Activated CD4-positive, CD25-positive, alpha-beta regulatory T cell treated with anti-CD3 and anti-CD28 coated beads, Interleukin-2, amount 50 U/mL, for 24 hours (primary cell): ENCODE measurements at regions not wholly inside any gene's neighbourhood (a gene's known extent, or its start where the extent isn't known, plus 50 kb on each side); places are given as distances from the start of the nearest gene placed in this dataset.

Source experiments
- ATAC-seq, 2 donors: fragments of 150-1000 bp; cut with Tn5 transposase; one replicate each; pipeline ENCODE4 v1.10.0; 2021; ENCODE audit warnings: mild to moderate bottlenecking in 1 of 2, moderate library complexity in 1 of 2

DNA sequence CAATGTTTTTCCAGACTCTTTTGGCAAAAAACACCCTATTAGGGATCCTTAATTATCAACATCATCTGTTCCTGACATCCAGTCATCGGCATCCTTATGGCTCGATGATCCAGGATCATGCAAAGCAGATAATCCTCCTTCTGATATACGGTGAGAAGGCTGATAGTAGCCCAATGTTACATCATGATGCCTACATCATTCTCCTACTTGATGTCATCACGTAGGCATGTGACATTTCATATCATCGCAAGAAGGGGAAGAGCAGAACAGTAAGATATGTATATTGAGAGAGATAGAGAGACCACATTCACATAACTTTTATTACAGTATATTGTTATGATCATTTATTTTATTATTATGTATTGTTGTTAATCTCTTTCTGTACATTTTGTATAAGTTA is 168.6 kb downstream of the ADAMTS15 start:
- ATAC-seq = no peak

GRCh38 chr11:130620548-130620947 is 172.1 kb downstream of the ADAMTS15 start:
- no peak for ATAC-seq

GRCh38 chr11:130622141-130622542 is 173.7 kb downstream of the ADAMTS15 start:
- no peak for ATAC-seq

GRCh38 chr11:130623670-130624668 is 175.5 kb downstream of the ADAMTS15 start:
- ATAC-seq = no peak

- no peak for ATAC-seq
Observed at GRCh38 chr11:130624971-130625544, 176.6 kb downstream of the ADAMTS15 start.

DNA sequence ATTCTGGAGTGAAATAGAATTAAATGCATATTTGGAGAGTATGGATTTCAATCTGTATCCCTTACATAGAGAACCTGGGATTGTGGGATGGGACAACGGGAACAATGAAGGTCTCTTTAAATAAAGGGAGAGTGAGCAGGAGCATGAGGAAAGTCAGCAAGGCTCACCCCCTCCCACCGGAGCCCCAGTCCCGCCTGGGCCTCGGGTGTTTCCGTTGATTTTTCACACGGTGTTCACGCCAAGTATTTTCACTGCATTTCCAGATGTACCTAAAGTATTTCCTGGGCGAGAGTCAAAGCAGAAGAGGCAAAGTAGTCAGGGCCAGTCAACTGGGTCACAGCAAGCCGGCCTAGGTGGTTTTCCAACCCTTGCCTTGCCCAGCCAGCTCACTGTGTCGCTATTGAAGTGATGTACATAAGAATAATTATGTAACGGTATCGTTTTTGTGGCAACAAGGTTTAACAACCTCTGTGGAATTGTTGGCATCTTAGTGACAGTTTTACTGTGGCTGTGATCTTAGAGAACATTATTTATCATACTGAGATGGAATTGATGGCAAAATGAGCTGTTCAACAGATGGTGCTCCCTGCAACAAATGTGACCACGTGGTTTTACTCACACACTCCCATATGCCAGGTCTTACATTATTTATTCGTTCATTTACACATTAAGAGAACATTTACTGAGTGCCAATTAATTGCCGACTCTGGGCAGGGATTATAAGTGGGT is 177.3 kb downstream of the ADAMTS15 start:
- no peak for ATAC-seq

GRCh38 chr11:130629039-130629438 is 180.6 kb downstream of the ADAMTS15 start:
- ATAC-seq = peak in 1 of 2 donors; percentile 20

GRCh38 chr11:130631119-130631518 is 182.7 kb downstream of the ADAMTS15 start:
- ATAC-seq = peak; percentile 77

- ATAC-seq = no peak
Observed at GRCh38 chr11:130633466-130633865, 185.0 kb downstream of the ADAMTS15 start.

DNA sequence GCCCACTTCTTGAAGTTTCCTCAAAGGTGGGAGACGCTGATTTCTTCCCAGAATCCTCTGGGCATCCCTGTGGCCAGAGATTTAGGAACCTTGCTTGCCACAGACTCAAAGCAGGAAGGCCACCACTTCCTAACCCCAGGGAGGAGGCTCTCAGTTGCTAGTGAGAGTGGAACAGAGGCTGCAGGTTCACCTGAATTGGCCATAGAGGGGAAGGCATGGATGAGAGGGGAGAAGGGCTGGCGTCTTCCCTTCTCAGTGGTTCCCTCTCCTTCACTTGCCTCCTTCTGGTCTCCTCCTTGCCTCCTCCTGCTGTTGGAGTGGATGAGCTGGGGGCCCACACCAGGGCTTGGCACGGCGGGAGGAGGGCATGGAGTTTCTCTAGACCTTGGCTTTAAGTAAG is 185.7 kb downstream of the ADAMTS15 start:
- no peak for ATAC-seq

GRCh38 chr11:130634961-130635473 is 186.6 kb downstream of the ADAMTS15 start:
- no peak for ATAC-seq

- no peak for ATAC-seq
Observed at GRCh38 chr11:130635937-130636630, 187.6 kb downstream of the ADAMTS15 start.

GRCh38 chr11:130636722-130637464 is 188.4 kb downstream of the ADAMTS15 start:
- ATAC-seq = peak; percentile 51 to 74

DNA sequence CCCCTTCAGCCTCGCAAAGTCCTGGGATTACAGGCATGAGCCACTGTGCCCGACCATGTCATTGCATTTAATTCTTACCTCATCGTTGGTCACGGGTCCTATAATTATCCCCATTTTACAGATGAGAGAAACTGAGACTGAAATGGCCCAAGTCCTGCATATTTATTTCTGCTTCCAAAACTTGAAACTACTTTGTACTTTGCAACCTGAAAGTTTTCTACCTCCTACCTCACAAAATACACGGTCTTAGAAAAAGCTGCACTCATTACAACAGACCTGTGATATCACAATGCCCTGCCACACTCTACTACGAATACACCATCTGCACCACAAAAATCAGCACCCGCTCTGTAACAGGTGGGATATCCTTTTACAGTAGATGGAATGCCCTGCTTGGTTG is 189.1 kb downstream of the ADAMTS15 start:
- no peak for ATAC-seq

DNA sequence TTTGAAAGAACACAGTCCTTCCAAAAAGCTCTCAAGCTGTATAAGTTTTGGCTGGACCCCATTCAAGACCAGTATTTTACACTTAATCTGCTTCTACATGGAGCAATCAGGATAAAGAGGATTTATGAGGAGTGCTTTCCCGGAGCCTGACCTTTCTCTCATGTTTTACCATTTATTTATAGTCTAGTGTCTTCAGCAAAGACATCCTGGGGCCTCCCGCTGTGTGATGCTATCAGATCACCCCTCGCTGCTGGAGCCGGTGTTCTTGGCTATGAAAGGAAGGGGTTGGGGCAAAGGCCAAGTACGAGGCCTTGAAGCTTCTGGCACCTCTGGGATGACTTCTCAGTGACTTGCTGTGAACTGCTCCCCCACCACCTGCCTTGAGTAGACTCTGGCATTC is 189.6 kb downstream of the ADAMTS15 start:
- no peak for ATAC-seq

DNA sequence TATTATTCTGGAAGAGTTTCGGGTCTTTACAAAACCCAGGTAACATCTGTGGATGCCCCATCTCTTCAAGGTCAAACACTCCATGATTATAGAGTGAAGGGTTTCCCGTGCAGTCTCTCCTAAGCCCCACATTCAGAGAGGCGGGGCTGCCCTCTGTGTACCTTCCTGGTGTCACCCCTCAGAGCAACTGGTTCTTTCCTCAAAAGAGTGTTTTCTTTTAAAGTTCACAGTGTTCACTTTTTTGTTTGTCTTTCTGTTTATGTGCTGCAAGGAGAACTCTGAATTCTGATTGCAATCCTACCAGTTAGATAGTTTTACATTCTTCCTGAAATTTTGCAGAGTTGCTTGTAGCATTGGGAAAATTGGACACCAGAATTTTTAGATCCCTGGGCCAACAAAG is 190.2 kb downstream of the ADAMTS15 start:
- ATAC-seq = no peak

- no peak for ATAC-seq
Observed at GRCh38 chr11:130639369-130639768, 190.9 kb downstream of the ADAMTS15 start.

DNA sequence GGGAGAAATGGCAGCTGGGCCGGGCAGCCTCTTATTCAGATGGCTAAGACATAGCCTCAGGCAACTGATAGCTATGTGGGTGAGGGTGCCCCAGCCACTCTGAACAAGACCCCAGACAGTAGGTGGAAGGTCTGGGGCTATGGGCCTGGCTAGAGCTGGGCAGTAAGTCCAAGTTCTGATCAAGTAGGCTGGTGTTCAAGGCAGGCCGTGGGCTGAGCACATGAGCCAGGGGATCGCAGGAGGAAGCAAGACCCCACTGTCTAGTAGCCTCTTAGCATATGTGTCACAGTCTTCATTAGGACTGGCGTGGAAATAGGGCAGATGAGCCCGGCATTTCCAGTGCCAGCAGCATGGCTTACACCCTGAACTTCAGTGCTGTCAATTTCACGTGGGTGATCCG is 192.1 kb downstream of the ADAMTS15 start:
- ATAC-seq = no peak

DNA sequence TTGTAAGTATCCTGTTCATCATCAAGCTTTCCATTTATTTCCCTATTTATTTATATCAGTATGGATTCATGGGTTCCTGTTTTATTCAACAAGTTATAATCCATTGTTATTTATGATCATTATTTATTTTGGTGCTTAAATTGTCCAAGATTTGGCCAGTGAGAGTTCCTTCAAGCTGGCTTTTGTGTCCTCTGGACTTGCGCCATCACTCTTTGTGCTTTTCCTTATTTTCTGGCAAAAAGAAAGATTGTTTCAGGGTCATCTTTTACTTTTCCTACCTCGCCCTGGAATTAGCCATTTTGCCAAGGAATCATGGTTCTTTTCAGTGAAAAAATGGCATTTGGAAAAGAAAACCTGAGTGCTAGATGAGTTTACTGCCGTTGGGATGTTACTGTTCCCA is 193.4 kb downstream of the ADAMTS15 start:
- ATAC-seq = no peak

DNA sequence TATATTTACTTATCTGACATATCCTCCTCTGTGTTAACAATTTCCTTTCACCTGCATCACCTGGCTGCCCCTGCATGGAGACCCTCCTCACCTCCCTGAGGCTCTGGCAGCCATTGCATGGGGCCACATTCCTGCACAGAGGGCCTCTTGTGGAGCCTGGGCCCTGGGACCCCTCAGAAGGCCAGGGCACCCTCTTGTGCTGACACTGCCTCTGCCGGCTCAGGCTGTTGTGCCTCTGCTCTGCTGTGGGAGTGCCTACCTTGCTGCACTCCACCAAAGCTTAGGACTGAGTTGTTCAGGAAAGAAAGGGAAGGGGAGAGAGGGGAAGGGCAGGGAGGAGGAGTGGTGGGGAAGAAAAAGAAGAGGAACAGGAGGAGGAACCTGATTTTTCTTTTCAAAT is 194.5 kb downstream of the ADAMTS15 start:
- no peak for ATAC-seq

DNA sequence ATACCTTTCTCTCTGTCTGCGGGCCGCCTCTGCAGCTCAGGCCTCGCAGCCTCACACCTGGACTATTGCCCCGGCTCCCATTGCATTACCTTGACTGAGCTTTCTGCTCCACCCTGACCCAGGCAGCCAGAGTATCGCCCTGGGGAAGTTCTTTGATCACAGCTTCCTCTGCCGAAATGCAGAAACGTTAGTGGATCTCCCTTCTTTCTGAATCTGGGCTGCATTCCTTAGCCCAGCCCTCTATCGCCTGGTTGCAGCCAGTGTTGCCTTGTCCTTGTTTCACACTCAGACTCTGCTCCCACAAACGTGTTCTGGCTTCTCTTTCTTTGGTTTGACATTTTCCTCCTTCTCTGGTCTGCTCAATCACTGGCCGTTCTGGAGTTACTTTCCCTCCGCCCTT is 195.7 kb downstream of the ADAMTS15 start:
- no peak for ATAC-seq
